ENCODE measurements at regions not wholly inside any gene's neighbourhood (a gene's known extent, or its start where the extent isn't known, plus 50 kb on each side); places are given as distances from the start of the nearest gene placed in this dataset.

GRCh38 chr5:68377733-68378132 lies 162.2 kb downstream of the PIK3R1 start:
- POLR2A ChIA-PET: no interaction called here

DNA sequence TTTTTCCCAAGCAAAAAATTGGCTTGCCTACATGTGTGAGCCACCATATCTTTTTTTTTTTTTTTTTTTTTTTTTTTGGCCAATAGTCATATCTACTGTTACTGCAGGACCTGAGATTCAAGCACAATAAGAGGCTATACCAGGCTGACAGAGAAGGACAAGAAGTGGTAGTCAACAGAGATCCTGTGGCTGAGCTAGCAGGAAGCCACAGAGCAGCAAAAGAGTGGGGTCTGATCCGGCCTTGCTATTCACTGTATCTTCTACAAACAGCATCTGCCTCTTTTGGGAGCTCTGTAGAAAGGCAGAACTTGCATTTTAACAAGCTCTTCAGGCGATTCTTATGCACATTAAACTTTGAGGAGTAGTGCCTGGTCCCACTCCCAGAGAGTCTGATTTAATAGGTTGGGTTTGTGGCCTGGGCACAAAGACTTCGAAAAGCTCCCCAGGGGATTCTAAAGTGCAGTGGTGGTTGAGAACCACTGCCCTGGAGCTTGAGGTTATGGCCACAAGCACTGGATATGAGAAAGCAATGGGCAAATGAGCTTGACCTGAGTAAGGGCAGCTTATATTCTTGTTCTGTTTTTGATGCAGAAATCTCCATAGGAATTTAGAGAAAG lies 162.8 kb downstream of the PIK3R1 start:
- DNase-seq (no peak), ATAC-seq (ENCODE audit: low read depth) (no peak)
- no peaks in the 10 kb centered on the region for H4K20me1 ChIP-seq (ENCODE audit: control insufficient read depth, insufficient read depth, low read length, poor library complexity, severe bottlenecking)
- H3K4me1 Mint-ChIP-seq: peaks cover 36% of the 10 kb centered on the region
- 8% methylated on average over 2 of the region's 3 CpGs for WGBS (ENCODE audit: insufficient coverage)
- no peaks in the 10 kb centered on the region for H3K36me3 ChIP-seq (replicated peaks in 1 of 2; ENCODE audit: control extremely low read depth in 1 of 2, control insufficient read depth in 1 of 2, extremely low read depth in 1 of 2, insufficient read depth in 2 of 2, low read length in 1 of 2)
- H3K9me3 Mint-ChIP-seq (ENCODE audit: insufficient read depth): no peaks in the 10 kb centered on the region
- TF ChIP-seq, protein P1, sequence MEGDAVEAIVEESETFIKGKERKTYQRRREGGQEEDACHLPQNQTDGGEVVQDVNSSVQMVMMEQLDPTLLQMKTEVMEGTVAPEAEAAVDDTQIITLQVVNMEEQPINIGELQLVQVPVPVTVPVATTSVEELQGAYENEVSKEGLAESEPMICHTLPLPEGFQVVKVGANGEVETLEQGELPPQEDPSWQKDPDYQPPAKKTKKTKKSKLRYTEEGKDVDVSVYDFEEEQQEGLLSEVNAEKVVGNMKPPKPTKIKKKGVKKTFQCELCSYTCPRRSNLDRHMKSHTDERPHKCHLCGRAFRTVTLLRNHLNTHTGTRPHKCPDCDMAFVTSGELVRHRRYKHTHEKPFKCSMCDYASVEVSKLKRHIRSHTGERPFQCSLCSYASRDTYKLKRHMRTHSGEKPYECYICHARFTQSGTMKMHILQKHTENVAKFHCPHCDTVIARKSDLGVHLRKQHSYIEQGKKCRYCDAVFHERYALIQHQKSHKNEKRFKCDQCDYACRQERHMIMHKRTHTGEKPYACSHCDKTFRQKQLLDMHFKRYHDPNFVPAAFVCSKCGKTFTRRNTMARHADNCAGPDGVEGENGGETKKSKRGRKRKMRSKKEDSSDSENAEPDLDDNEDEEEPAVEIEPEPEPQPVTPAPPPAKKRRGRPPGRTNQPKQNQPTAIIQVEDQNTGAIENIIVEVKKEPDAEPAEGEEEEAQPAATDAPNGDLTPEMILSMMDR (IDR thresholded peaks at IDR 0.05): no peak
- no peak for TF ChIP-seq EZH2 (IDR thresholded peaks at IDR 0.05; ENCODE audit: borderline replicate concordance, insufficient read depth, low read depth, low read length, poor library complexity, severe bottlenecking)
- H3K79me2 ChIP-seq (ENCODE audit: control insufficient read depth, insufficient read depth, low read length): no peaks in the 10 kb centered on the region
- H3K4me3 Mint-ChIP-seq: no peak overlapping the region
- H3K9ac ChIP-seq (ENCODE audit: low read length): no peak overlapping the region
- intact Hi-C loops (cut with micrococcal nuclease): no loop called here
- ChIA-PET CTCF (interaction anchor here (2.0 kb wide), 1 partner anchor 92 kb away, joined by 6 read pairs; no protein-coding TSS in a partner anchor), POLR2A (no interaction called here)
- no peak overlapping the region for H3K27ac ChIP-seq (ENCODE audit: low read length in 2 of 2)
- peaks cover 0 to 2% (median 0%) of the 10 kb centered on the region in 4 experiments for H3K27me3 ChIP-seq (replicated peaks in 1 of 4; ENCODE audit: control extremely low read depth in 1 of 4, control insufficient read depth in 3 of 4, insufficient read depth in 4 of 4, low read length in 3 of 4)
- H3K4me1 ChIP-seq (ENCODE audit: control insufficient read depth in 2 of 2, insufficient read depth in 2 of 2, low read length in 2 of 2): peaks cover 22 to 28% of the 10 kb centered on the region in 2 donors
- H3K27me3 Mint-ChIP-seq: peaks cover 5% of the 10 kb centered on the region
- H2AFZ ChIP-seq (ENCODE audit: insufficient read depth, low read depth, low read length, poor library complexity, severe bottlenecking): no peak overlapping the region
- no peak overlapping the region for H3K4me3 ChIP-seq (ENCODE audit: control extremely low read depth in 1 of 5, extremely low read depth in 1 of 5, insufficient read depth in 1 of 5, low read depth in 2 of 5, low read length in 4 of 5)
- no peak overlapping the region for H3K4me2 ChIP-seq (replicated peaks; ENCODE audit: low read depth, low read length, poor library complexity, severe bottlenecking)
- H3K9me3 ChIP-seq (ENCODE audit: control extremely low read depth in 1 of 3, control insufficient read depth in 2 of 3, insufficient read depth in 1 of 3, low read length in 2 of 3): no peaks in the 10 kb centered on the region
- no peak overlapping the region for H3K27ac Mint-ChIP-seq

More at GRCh38 chr5:68377733-68378132, 162.2 kb downstream of the PIK3R1 start:
- CTCF ChIA-PET: no interaction called here
- no peak overlapping the region for H3K9ac ChIP-seq (ENCODE audit: low read length)
- Mint-ChIP-seq H3K4me1 (peaks cover 39% of the 10 kb centered on the region), H3K27ac (no peak overlapping the region), H3K9me3 (ENCODE audit: insufficient read depth) (no peaks in the 10 kb centered on the region), H3K4me3 (no peak overlapping the region), H3K27me3 (peaks cover 9% of the 10 kb centered on the region)
- H3K4me1 ChIP-seq (ENCODE audit: control insufficient read depth in 2 of 2, insufficient read depth in 2 of 2, low read length in 2 of 2): peaks cover 22 to 28% of the 10 kb centered on the region in 2 donors
- H3K27me3 ChIP-seq (replicated peaks in 1 of 4; ENCODE audit: control extremely low read depth in 1 of 4, control insufficient read depth in 3 of 4, insufficient read depth in 4 of 4, low read length in 3 of 4): peaks cover 0 to 2% (median 0%) of the 10 kb centered on the region in 4 experiments
- no peaks in the 10 kb centered on the region for H3K9me3 ChIP-seq (ENCODE audit: control extremely low read depth in 1 of 3, control insufficient read depth in 2 of 3, insufficient read depth in 1 of 3, low read length in 2 of 3)
- no peak for DNase-seq
- H3K4me3 ChIP-seq (ENCODE audit: control extremely low read depth in 1 of 5, extremely low read depth in 1 of 5, insufficient read depth in 1 of 5, low read depth in 2 of 5, low read length in 4 of 5): no peak overlapping the region
- no peak overlapping the region for H3K4me2 ChIP-seq (replicated peaks; ENCODE audit: low read depth, low read length, poor library complexity, severe bottlenecking)
- no peaks in the 10 kb centered on the region for H3K79me2 ChIP-seq (ENCODE audit: control insufficient read depth, insufficient read depth, low read length)
- H4K20me1 ChIP-seq (ENCODE audit: control insufficient read depth, insufficient read depth, low read length, poor library complexity, severe bottlenecking): no peaks in the 10 kb centered on the region
- no peaks in the 10 kb centered on the region for H3K36me3 ChIP-seq (replicated peaks in 1 of 2; ENCODE audit: control extremely low read depth in 1 of 2, control insufficient read depth in 1 of 2, extremely low read depth in 1 of 2, insufficient read depth in 2 of 2, low read length in 1 of 2)
- TF ChIP-seq EZH2 (IDR thresholded peaks at IDR 0.05; ENCODE audit: borderline replicate concordance, insufficient read depth, low read depth, low read length, poor library complexity, severe bottlenecking): no peak
- TF ChIP-seq, protein P1 (IDR thresholded peaks at IDR 0.05): no peak
- no peak overlapping the region for H2AFZ ChIP-seq (ENCODE audit: insufficient read depth, low read depth, low read length, poor library complexity, severe bottlenecking)
- WGBS (ENCODE audit: insufficient coverage): 86% methylated on average over 1 of the region's 4 CpGs
- intact Hi-C loops (cut with micrococcal nuclease): no loop called here
- H3K27ac ChIP-seq (ENCODE audit: low read length in 2 of 2): no peak overlapping the region
- no peak for ATAC-seq (ENCODE audit: low read depth)
